NCI-H1105 treated with DMSO at 0.1 percent for 48 hours (cell line): ENCODE measurements at regions not wholly inside any gene's neighbourhood (a gene's known extent, or its start where the extent isn't known, plus 50 kb on each side); places are given as distances from the start of the nearest gene placed in this dataset.

ENCODE experiments used
- DNase-seq: peaks from one replicate; lab custom pipeline; 2025; lab: John Stamatoyannopoulos, UW

DNA sequence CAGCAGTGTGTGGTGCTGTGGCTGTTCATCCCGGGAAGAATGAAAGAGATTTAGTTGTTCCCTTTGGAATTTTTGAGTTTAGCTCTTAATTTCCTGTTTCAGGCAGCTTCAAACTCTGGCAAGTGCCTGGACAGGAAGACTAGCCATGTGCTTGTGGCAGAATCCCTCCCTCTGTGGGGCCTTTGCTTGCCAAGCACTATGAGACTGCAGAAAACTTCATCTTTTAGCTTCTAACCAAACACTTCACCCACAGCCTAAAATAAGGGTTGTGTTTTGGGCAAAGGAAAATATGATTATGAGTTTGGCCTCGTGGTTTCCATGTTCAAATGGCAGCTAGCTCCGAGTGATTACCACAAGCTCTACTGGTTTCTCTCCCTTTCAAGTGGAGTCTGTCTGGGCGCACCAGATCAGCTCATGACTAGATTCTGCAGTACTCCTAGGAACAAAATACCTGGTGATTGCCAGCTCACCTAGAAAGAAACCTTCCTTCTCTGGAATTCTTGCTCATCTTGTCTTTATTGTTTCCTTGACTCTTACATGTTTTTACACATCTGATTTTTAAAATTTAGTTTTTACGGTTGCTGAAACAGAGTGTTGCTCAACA, 707.5 kb downstream of the SLITRK6 start:
- no peak for DNase-seq

DNA sequence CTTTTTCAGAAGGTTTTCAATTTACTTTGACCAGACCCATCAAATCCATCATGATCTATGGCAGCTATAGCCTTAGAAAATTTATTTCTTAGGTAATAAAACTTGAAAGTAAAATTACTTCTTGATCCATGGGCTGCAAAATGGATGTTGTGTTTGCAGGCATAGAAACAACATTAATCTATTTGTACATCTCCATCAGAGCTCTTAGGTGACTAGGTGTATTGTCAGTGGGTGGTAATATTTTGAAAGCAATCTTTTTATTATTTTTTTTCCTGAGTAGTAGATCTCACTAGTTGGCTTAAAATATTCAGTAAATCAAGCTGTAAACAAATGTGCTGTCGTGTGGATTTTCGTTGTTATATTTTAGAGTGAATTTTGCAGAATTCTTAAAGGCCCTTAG, 710.0 kb downstream of the SLITRK6 start:
- no peak for DNase-seq

DNA sequence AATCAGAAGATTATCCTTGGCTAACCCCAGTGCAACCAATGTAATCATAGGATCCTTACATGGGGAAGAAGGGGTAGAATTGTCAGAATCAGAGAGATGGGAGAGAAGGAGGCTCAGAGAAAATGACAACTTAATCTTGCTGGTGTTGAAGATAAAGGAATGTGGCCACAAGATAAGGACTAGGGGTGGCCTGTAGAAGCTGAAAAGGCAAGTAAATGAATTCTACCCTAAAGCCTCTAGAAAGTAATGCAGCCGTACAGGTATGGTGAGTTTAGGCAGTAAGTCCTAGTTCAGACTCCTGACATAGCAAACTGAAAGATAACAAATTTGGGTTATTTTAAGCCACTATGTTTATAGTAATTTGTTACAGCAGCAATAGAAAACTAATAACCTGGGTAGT, 718.5 kb downstream of the SLITRK6 start:
- no peak for DNase-seq

DNA sequence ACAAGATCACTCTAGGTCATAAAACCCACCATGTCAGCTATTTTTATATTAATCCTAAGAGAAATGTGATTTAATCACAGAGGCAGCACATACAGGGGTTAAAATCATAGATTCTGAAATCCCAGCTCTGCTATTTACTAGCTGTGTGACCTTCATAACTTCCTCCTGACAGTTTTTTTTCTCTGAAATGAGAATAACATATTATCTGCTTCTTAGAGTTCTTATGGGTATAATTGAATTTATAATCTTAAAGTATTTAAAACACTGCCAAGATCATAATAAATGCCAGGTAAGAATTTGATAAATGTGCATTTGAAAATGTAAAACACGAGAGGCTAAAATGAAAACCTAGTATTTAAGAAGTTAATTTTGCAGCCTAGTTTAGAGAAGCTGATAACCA, 722.9 kb downstream of the SLITRK6 start:
- DNase-seq: no peak

DNA sequence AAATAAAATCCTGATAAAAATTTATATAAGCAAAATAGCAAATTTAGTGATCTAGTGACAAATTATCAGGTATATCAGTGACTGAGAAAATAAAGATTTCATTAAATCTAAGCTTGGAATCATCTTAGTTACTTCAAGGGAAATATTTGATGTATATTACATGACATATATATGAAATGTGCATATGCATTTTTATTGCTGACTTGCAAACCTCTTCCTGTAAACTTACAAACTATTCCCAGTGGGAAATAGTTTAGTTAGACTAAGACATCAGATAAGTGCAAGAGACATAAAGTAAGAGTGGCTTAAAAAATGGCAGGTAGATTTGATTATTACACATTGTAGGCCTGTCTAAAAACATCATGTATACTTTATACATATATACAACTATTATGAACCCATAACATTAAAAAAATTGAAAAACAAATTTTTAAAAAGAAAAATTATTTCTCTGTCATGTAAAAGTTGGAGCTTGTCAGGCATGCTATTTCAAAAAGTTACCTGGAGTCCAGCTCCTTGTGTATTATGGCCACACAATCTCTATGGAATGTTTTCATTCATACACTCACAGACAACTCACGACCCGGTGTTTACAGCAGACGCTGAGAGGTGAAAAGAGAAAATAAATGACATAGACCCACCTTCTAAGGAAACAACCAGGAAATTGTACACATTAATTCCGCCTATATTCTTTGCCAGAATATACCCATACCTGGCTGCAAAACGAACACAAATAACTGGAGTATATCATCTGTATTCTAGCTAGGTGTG, 724.5 kb downstream of the SLITRK6 start:
- DNase-seq: no peak

DNA sequence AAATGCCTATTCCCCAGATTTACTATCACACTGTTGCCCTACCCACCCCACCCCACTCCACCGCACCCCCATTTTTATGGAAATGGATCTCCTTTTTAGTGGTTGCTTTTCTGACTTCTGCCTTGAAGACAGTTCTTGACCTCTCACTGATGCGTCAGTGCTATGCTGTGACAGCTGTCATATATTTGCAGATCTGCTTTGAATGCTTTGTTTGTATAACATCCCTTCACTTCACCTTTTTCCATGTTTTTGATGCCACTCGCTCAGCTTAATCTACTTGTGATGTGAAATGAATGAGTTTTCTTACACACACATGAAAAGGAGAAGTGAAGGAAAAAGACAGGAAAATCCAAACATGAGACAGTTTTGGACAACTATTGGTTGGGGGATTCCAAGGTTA, 731.0 kb downstream of the SLITRK6 start:
- no peak for DNase-seq

DNA sequence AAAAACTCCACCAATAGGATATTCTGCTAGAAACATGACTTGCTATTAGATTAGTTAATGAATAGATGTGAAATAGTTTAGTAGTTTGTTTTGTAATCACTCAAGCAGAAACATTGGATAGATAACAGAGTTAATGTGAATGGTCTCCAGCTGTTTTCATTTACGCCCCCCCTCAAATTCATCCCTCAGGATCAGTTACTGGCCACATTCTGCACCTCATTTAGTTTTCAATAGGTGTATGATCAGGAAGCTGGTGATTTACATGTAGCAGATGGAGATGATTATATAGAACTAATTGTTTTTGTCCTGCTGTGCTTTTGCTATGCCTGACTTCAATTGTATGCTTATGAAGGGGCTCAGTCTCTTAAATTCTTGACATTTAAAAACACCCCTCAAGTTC, 759.0 kb downstream of the SLITRK6 start:
- peak; percentile 4 for DNase-seq

DNA sequence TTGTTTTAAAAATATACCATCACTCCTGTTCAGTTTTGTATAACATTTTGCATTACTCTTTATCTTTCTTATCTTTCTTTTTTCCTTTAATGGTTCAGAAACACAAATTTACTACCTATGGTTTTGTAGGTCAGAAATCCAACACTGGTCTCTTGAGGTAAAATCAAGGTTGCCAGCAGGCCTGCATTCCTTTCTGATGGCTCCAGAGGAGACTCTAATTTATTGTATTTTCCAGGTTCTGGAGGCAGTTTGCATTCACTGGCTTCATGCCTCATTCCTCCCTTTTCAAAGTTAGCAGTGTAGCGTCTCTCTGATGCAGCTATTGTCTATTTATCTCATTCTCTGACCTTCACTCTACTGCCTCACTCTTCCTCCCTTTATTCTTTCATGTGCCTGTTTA, 767.4 kb downstream of the SLITRK6 start:
- no peak for DNase-seq

DNA sequence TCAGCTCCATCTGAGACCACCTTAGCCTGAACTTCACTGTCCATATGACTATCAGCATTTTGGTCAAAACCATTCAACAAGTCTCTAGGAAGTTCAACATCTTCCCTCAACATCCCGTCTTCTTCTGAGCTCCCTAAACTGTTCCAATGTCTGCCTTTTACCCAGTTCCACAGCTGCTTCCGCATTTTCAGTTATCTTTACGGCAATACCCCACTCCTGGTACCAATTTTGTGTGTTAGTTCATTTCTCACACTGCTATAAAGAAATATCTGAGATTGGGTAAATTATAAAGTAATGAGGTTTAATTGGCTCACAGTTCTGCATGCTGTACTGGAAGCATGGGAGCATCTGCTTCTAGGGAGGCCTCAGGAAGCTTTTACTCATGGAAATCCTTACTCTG, 771.2 kb downstream of the SLITRK6 start:
- no peak for DNase-seq

DNA sequence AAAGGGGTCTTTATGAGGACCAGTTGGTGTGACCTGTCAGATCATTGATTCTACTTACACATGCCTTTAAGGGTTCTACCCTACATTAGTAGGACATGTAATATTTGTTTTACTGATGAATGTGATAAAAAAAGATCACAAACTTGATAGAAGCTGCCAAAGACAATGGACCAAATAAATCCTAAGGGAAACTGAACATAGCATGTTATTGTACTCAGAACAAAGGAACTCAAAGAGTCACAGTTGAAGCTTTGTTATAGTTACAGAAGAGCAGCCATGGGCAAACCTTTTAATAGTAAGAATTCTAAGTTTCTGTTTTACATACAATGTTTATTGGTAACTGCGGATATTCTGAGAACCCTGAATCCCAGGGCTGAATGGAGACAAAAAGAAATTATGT, 780.1 kb downstream of the SLITRK6 start:
- DNase-seq: no peak

DNA sequence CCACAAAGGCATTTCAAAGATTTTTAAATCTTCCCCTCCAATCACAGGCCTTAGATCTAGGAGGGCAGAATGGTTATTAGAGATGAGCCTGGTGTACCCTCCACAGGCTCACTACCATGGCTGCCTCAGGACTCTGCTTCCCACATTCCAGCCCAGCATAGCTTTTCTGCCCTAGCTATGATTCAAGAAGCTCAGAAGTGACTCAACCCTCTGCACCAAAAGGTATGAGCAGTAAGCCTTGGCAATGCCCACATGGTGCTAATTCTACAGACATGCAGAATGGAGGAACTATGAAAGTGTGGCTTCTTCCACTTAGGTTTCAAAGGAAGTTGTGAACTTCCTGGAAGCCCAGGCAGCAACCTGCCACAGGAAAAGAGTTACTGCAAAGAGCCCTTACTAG, 786.2 kb downstream of the SLITRK6 start:
- DNase-seq: no peak

DNA sequence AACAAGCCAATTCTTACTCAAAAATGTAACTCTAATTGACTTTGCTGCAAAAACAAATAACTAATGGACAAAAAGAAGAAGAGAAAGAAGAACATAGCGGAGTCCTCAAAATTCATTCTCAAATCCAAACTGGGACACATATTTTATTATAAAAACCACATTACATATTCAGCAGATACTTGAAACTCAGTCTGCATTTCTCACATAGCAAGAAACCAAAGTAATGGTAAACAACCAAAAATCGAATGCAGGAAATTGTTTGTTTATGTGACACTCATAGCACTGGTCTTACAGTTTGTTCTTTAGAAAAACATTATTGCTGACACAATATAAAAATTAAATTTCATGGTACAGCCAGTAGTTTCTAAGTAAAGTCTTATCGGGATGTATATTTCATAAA, 789.8 kb downstream of the SLITRK6 start:
- no peak for DNase-seq

DNA sequence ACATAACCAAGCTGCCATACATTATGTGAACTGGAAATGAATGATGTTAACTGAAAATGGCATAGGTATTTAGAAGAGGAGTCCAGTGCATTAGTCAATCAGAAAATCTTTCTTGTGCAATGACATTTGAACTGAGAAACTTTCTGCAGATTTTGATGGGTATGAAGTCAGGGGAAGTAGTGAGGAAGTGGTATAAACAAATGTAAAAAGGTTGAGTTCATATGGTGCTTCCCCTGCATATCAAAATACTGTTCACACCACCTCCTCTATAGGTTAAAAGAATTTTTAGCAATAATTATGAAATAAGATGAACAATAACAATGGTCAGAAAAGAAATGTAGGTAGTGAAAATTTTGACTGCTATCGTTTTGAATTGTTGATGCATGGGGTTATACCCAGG, 800.0 kb downstream of the SLITRK6 start:
- DNase-seq: no peak

DNA sequence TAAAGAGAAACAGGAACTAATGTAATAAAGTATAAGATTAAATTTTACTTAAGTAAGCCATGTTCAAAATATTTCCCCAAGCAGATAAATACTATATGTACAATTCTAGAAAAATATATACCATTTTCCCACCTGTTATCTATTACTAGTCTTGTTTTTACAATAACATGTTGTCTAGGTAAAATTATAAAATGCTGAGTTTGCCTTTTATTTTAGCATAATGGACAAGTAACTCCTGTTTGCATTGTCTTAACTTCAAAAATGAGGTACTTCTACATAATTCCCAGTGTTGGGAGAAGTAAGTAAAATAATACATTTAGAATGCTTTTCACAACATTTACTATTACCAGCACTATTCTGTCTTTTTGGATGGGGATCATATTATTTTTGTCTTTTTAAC, 800.5 kb downstream of the SLITRK6 start:
- DNase-seq: no peak

DNA sequence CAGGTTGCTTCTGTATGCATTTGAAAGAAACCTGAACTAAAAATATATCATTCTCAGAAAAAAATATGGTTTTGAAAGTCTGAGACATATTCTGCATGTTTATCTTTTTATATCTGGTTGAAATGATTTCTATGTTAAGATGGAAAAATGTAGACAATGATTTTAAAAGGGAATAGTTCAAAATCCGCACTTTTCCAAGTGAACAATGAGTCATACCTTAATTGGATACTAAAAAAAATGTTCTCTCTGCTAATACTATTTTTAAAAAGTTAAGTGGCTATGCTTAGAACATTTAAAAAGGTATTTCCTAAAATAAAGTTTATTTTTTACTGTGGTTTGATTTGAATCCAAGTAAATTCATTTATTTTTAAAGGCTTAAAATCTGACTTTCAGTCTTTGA, 801.4 kb downstream of the SLITRK6 start:
- DNase-seq: no peak

DNA sequence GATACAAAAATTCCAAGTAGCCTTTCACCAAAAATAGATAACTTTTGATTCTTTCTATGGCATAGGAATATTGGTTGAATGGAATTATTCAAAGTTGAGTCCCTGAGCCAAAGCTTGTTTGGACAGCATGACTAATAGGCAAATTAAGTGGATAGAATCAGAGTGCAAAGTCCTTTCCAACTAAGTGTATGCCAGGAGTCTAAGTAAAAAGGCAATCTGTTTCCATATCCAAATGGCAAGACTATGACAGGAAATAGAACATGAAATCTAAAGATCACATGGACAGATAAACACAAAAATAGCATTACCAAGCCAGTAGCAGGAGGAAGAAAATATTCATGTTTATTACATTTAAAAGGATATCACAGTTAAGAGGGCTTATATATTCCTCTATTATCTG, 804.6 kb downstream of the SLITRK6 start:
- no peak for DNase-seq

DNA sequence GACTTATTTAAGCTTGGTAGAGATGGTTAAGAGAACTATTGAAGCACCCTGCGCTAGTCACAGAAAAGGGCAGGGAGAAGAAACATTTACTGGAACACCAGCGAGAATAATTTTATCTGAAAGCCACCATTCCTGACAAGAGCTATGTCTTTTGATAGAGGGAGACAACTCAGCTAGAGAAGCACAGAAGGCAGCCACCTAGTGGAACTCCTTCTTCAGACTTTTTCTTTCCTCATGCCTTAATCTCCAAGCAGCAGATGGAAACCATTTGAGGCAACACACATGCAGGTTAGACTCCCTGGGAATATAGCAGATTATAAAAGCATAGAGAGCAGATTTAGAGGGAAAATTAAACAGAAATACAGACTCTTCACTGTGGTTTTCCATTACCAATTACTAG, 813.4 kb downstream of the SLITRK6 start:
- no peak for DNase-seq

DNA sequence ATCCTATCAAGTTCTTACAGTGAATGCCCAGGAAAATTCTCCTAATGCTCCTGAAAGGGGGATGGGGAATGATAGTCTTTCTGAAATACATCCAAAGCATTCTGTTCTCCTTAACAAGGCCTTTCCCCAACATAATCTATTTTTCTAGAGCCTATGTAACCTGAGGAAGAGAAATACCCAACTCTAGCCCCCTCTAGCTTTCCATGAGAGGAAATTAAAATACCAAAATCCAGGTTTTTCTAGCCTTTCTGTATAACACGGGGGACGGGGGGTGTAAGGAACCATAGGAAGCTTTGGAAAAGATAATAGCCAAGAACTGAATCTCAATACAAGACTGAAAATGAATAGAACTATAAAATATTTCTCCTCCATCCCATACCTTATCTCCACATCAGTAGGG, 815.9 kb downstream of the SLITRK6 start:
- no peak for DNase-seq

DNA sequence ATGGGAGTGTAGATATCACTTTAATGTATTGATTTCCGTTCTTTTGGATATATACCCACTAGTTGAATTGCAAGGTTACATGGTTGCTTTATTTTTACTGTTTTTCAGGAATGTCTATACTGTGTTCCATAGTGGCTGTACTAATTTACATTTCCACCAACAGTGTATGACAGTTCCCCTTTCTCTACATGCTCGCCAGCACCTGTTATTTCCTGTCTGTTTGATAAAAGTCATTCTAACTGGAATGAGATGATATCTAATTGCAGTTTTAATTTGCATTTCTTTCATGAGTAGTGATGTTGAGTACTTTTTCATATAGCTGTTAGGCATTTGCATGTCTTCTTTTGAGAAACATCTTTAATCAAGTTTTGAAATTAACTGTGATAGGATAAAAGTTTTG, 818.6 kb downstream of the SLITRK6 start:
- DNase-seq: no peak

DNA sequence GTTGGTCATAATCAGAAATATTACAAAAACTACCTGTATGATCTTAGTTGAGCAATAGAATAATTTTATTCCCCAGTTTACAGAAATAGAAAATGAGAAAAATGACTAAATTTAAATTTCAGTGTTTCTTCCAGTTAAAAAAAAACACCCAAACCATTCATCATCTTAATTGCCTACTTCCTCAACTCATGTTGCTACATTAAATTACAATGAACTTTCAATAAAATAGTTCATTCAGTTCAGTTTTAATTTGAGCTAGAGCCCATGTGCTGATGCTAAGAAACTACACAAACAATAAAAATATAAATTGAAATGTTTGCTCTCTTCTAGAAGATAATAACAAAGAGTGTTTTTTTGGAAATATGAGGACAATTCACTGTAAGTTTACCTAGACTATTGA, 820.4 kb downstream of the SLITRK6 start:
- DNase-seq: no peak

DNA sequence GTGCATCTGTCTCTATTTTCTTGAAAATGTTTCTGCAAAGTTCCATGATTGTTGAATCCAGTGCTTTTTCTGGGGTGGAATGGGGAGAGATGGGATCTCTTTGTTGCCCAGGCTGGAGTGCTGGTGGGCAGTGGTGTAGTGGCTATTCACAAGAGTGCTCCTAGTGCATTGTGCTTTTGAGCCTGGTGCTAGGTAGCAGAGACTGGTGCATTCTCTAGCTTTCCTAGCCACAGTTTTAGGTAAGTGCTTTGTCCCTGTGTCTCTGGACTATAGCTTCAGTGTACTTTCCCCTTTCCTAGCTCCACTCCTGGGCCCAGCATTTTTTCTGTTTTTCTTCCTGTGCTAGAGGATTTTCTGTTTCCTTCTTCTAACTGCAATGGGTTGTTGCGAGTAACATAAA, 825.6 kb downstream of the SLITRK6 start:
- no peak for DNase-seq

DNA sequence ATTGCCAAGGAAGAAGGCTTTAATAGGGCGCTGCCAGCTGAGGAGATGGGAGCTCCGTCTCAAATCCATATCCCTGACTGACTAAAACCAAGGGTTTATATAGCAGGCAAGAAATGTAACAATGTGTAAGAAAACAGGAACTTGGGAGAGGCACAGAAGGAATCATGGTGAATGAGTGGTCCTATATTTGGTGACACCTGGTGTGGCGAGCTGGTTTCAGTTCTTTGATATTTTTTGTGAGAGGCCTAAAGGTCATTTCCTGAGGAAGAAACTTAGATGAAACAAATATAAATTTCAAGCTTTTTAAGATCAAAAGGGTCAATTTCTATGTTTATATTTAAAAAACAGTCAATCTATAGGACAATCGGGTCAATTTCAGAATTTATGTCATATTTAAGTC, 826.3 kb downstream of the SLITRK6 start:
- DNase-seq: no peak

DNA sequence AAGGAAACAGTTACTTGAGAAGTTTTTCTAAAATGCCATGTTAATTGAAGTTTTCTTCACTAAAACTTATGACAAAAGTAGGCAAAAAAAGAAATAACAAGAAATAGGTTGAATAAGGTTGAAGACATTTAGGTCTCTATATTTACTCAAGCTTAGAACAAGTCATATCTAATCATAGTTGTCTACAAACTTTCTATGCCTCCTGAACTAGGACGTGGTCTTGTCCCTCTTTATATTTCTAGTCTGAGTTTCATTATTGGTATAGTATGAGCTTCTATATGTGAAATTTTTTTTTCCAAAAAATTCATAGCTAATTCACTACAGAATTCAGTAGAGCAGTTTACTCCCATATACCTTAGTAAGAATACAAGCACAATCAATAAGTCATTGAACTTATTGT, 836.4 kb downstream of the SLITRK6 start:
- DNase-seq: no peak

DNA sequence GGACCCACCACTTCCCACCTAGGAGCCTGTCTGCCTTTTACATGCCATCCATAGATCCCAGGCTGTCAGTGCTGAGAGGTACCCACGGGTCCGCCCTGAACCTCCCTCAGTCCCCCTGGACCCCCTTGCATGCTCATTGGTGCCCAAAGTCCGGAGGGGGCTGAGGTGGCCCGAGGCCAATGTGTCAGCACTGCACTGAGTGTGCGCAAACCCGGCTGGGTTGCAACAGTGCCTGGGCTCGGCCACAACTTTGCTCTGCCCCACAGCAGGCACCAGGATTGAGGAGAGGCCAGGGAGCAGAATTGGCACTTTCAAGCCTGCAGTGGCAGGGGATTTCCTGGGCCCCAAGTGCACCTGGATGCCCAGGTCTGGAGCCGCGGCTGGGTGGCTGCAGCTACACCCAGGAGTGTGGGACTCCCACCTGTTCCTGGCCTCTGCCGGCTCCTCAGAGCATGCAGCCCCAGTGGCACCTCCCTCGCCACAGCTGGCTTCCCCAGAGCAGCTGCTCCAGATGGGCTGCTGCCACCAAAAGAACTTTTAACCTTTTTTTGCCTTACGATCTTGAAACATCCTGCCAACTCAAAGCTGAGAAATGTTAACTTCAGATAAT, 837.0 kb downstream of the SLITRK6 start:
- no peak for DNase-seq
